BE2C (cell line): ENCODE measurements at regions not wholly inside any gene's neighbourhood (a gene's known extent, or its start where the extent isn't known, plus 50 kb on each side); places are given as distances from the start of the nearest gene placed in this dataset.

Source experiments
- DNase-seq: peaks from one replicate; pipeline ENCODE4 v3.0.0-alpha.2; 2020
- H3K27me3 ChIP-seq: fragments of 250-450 bp; sonication (Bioruptor Pico); 2 replicates; pipeline ENCODE4 v1.5.1; 2020; ENCODE audit warnings: mild to moderate bottlenecking
- H3K36me3 ChIP-seq: fragments of 250-450 bp; sonication (Bioruptor Pico); 2 replicates; pipeline ENCODE4 v1.5.1; 2020; ENCODE audit warnings: mild to moderate bottlenecking
- H3K4me1 ChIP-seq: fragments of 250-450 bp; sonication (Bioruptor Pico); 2 replicates; pipeline ENCODE4 v1.5.1; 2020
- H3K4me3 ChIP-seq: 2 replicates; pipeline ENCODE4 v1.5.1; 2011; ENCODE audit warnings: low read depth, low read length
- H3K9me3 ChIP-seq: fragments of 250-450 bp; sonication (Bioruptor Pico); 2 replicates; pipeline ENCODE4 v1.5.1; 2020
- TF ChIP-seq, protein P1 (sequence below): IDR thresholded peaks from 2 replicates; pipeline ENCODE4 v1.5.1; 2012; ENCODE audit warnings: mild to moderate bottlenecking, low read depth, low read length

GRCh38 chr4:27142841-27143240 is 282.2 kb downstream of the STIM2 start:
- Histone ChIP-seq H3K27me3 (no peaks in the 10 kb centered on the region), H3K4me3 (no peak overlapping the region), H3K4me1 (no peaks in the 10 kb centered on the region), H3K36me3 (no peaks in the 10 kb centered on the region), H3K9me3 (no peaks in the 10 kb centered on the region)
- no peak for DNase-seq
- TF ChIP-seq, protein P1, sequence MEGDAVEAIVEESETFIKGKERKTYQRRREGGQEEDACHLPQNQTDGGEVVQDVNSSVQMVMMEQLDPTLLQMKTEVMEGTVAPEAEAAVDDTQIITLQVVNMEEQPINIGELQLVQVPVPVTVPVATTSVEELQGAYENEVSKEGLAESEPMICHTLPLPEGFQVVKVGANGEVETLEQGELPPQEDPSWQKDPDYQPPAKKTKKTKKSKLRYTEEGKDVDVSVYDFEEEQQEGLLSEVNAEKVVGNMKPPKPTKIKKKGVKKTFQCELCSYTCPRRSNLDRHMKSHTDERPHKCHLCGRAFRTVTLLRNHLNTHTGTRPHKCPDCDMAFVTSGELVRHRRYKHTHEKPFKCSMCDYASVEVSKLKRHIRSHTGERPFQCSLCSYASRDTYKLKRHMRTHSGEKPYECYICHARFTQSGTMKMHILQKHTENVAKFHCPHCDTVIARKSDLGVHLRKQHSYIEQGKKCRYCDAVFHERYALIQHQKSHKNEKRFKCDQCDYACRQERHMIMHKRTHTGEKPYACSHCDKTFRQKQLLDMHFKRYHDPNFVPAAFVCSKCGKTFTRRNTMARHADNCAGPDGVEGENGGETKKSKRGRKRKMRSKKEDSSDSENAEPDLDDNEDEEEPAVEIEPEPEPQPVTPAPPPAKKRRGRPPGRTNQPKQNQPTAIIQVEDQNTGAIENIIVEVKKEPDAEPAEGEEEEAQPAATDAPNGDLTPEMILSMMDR: no peak

- DNase-seq: no peak
- H3K27me3 ChIP-seq: no peaks in the 10 kb centered on the region
- TF ChIP-seq, protein P1: no peak
- no peaks in the 10 kb centered on the region for H3K9me3 ChIP-seq
- no peaks in the 10 kb centered on the region for H3K4me1 ChIP-seq
- H3K36me3 ChIP-seq: no peaks in the 10 kb centered on the region
- H3K4me3 ChIP-seq: no peak overlapping the region
These were observed 285.0 kb downstream of the STIM2 start for GRCh38 chr4:27145597-27145996.

GRCh38 chr4:27148211-27148895 is 287.7 kb downstream of the STIM2 start:
- TF ChIP-seq, protein P1: no peak
- no peaks in the 10 kb centered on the region for H3K9me3 ChIP-seq
- no peak for DNase-seq
- no peaks in the 10 kb centered on the region for H3K27me3 ChIP-seq
- H3K4me1 ChIP-seq: no peaks in the 10 kb centered on the region
- no peaks in the 10 kb centered on the region for H3K36me3 ChIP-seq
- H3K4me3 ChIP-seq: no peak overlapping the region

DNA sequence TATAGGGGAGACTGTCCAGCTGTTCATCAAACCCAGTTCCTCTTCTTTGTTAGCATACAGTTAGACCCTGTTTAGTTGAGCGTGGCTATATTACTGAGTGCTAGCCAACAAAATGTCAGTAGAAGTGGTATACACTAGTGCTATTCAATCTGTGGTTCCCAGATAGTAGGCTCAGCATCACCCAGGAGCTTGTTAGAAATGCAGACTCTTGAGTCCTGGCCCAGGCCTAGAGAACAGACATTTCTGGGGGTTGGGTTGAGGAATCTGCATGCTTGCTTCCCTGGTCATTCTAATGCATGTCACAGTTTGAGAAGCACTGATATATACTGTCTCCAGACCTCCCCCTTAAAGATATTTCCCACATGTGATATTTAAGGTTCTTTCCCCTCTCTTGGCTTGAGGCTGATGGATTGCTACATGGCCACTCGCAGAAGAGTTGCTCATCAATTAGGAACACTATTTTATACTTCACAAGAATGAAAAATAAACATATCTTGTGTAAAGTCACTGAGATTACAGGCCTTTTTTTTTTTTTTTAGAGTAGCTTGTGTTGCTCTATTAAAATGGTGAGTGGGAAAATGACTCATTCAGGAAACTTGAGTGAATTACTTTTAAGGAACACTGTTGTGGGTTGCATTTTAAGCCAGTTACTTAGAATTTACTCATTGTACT is 289.0 kb downstream of the STIM2 start:
- TF ChIP-seq, protein P1: no peak
- Histone ChIP-seq H3K9me3 (no peaks in the 10 kb centered on the region), H3K4me1 (no peaks in the 10 kb centered on the region), H3K27me3 (no peaks in the 10 kb centered on the region), H3K36me3 (no peaks in the 10 kb centered on the region), H3K4me3 (no peak overlapping the region)
- DNase-seq: no peak

DNA sequence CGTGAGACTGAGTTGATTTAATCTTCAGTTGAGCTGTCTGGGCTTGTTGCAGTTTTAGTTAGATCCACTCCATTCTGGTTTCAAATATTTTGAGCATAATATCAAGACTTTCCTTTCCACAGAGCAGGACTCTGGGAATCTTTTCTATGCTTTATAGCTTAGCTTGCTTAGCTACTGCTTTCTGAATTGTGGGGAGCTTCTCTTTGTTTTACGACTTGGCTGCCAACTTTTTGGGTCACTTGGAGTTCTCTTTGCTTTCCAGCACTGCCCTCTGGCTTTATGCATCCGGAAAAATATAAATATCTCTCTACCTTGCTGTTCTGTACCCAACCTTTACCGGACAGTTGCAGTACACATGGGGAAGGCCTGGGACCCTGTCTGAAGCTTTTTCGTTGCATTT is 292.1 kb downstream of the STIM2 start:
- Histone ChIP-seq H3K27me3 (no peaks in the 10 kb centered on the region), H3K9me3 (no peaks in the 10 kb centered on the region), H3K36me3 (no peaks in the 10 kb centered on the region), H3K4me1 (no peaks in the 10 kb centered on the region), H3K4me3 (no peak overlapping the region)
- DNase-seq: no peak
- TF ChIP-seq, protein P1: no peak

DNA sequence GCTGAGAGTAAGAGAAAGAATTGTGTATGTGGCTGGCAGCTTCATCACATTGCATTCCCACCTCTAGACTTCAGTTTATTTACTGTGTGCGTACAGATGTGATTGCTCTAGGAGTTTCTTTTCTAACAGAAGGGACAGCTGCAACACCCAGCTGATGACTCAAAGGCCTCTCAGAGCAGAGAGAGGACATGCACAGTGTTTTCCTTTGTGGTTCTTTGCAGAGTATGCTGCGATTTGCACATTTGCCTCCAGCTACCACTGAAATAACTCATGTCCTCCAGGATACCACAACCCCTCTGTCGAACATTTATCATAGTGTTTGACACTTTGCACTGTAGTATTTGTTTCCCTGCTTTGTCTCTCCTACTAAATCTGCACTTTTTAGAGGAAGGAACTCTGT is 294.1 kb downstream of the STIM2 start:
- H3K4me1 ChIP-seq: no peaks in the 10 kb centered on the region
- H3K9me3 ChIP-seq: no peaks in the 10 kb centered on the region
- TF ChIP-seq, protein P1: no peak
- no peaks in the 10 kb centered on the region for H3K27me3 ChIP-seq
- DNase-seq: no peak
- H3K36me3 ChIP-seq: no peaks in the 10 kb centered on the region
- H3K4me3 ChIP-seq: no peak overlapping the region
